ENCODE measurements at regions not wholly inside any gene's neighbourhood (a gene's known extent, or its start where the extent isn't known, plus 50 kb on each side); places are given as distances from the start of the nearest gene placed in this dataset.

DNA sequence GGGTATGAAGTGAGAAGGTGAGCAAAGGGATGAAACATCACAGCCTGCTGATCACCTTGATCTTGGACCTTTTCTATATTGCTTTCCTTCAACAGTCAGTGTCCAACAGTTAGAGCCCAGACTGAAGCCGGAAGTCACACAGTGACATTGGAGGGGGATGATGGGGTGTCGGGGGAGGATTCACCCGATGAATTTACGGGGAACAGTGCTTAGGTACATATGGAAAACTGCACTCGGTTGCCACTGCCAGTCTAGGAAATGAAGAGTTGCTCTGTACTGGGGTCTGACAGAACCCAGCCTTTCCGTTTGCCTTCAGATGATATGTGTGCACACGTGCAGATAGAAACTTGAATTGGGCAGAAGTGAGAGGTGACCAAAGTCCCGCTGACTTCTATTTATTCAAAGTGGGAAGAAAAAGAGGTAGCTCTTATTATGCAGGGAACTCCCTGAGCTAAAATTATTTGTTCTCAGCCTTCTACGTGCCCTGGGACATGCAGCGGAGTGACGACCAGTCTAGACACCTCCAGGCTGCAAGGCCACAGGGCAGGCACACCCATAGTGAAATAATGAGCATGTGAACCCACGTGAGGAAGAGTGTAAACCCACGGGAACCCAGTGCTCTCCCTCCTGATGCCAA, 107.2 kb upstream of the INHBA start:
- DNase-seq: no peak
- no peak for ATAC-seq
- intact Hi-C loops (cut with micrococcal nuclease): no loop called here

DNA sequence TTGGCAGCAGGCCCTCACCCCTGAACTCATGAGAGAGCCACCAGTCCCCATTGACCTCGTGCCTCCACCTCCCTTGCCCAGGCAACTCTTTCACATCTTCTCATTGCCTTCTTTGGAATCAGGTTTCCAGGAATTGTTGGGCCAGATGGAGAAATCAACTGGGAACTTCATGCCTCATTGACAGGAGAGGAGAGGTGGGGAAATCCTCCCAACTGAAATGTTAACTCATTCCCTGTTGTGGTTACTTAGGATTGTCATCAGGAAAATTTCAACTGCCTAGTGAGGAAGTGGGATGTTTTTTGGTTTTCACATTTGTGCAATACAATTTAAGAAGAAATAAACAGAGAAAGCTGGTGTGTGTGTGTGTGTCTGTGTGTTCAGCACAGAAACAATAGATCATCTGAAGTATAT, 106.6 kb upstream of the INHBA start:
- ATAC-seq: no peak
- no peak for DNase-seq
- intact Hi-C loops (cut with micrococcal nuclease): no loop called here

DNA sequence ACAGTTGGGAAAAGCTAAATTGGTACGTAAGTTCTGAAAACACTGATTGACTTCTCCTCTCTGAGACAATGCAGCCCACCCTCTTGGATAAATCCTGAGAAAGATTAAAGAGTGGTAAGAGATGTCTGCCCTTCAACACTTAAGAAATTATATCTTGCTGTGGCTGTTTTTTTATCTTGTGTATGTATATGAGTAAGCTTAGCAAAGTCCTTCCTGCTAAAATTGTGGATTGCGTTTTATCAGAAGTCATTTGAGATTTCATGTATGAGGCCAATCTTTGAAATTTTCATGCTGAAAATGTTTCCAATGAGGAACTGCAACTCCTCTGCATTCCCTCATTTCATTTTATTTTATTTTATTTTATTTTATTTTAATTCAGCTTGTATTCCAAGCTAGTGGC, 106.2 kb upstream of the INHBA start:
- DNase-seq (no peak), ATAC-seq (no peak)
- intact Hi-C loops (cut with micrococcal nuclease): no loop called here

DNA sequence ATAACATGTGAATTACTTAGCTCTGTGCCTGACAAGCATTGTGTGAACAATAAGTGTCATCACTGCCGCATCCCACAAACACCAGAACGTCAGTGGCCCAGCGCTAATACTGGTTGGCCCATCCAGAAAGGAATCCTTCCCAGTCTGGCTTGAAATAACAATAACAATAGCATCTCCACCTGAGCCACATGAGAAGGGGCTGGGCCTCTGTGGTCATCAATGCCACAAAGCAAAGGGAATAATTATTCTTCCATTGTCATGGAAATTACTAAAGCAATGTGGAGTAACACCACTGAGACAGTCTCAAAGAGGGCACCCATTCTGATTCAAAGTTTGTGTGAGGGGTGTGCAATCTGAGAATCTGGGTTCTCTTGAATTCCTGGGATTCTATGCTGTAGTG, 105.7 kb upstream of the INHBA start:
- intact Hi-C loops (cut with micrococcal nuclease): no loop called here
- DNase-seq (no peak), ATAC-seq (no peak)

DNA sequence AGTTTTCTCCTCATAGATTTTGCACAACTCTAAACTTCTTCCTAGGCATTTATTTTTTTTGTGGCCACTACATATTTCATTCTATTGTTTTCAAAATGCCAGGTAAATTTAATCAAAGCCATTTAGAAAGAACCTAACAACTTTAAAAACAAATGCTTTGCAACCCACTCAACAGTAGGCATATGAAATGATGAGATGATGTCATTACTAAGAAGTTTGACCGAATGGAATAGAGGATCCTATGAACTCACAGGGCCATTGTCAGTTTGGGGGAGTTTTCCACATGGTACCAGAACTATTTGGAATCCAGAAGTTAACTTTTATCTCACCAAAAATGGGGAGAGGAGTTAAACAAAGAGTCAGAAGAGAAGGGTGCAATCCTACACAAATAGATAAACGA, 100.7 kb upstream of the INHBA start:
- ATAC-seq (no peak), DNase-seq (no peak)
- intact Hi-C loops (cut with micrococcal nuclease): no loop called here

DNA sequence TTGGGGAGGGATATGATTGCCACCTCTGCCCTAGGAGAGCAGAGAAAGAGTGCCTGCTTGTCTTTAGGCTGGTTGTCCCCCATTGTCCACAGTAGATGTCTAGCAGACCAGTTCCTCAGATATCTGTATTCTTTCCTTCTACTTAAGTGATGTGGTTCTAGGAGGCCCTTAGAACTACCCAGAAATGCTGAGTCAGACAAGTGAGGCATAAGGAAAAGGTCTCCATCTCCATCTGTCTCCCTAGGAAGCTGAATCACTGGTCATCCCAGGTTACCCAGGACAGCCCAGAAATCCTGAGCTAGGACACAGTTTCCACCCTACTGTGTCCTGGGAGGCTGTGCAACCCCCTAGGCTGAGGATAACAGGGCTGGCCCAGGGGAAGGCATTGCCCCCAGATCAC, 93.4 kb upstream of the INHBA start:
- intact Hi-C loops (cut with micrococcal nuclease): no loop called here
- ATAC-seq (no peak), DNase-seq (no peak)

DNA sequence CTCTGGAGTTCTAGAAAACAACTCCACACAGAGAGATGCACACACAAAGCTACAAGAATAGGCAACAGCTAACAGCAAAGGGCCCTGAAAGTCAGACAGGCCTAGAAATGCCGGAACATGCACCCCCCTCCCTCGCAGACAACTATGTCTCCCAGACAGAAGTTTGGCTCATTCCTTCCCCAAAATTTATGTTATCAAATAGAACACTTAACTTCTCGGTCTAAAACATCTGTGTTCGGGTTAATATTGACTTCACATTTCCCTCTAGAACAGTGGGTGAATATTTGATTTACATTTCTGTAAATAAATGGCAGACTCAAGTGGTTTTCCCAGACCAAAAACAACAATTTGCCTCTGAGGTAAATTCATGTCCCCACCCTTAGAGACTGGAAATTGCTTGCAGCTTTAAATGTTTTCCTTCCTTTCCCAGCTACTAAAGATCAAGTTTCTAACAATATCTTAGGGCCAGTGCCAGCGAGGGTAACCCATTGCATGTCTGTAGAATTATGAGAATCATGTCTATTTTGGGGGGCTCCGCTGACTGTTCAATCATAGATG, 92.5 kb upstream of the INHBA start:
- intact Hi-C loops (cut with micrococcal nuclease): no loop called here
- DNase-seq: no peak
- no peak for ATAC-seq

DNA sequence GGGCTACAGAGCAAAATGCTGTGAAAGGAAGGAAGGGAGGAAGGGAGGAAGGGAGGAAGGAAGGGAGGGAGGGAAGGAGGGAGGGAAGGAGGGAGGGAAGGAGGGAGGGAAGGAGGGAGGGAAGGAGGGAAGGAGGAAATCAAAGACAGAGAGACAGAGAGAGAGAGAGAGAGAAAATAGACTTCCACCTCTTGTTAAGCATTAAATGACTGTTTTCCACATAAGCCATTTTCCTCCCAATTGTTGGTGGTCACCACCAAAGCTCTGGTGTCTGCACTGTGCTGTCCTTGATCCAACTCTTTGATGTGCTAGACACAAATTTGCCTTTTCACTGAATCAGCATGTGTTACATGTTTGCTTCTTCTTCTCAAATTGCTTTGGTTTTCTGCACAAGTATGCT, 90.7 kb upstream of the INHBA start:
- DNase-seq (no peak), ATAC-seq (no peak)
- intact Hi-C loops (cut with micrococcal nuclease): no loop called here

DNA sequence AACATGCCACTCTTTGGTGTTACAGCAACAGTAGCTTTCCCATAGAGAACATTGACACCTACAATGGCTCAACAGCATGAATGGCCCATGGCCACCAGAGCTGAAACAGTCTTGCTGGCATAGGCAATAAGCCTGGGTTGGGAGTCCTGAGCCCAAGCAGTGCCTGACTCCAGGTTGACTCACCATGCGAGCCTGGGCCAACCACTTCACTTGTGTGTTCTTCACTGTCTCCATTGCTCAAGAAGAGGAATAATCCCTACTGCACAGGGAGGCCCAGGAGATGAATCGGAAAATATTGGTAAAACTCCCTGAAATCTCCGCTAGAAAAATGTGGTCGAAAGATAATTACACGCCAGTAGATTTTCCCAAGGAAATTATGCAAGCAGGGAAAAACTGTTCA, 89.2 kb upstream of the INHBA start:
- intact Hi-C loops (cut with micrococcal nuclease): no loop called here
- ATAC-seq (no peak), DNase-seq (no peak)

DNA sequence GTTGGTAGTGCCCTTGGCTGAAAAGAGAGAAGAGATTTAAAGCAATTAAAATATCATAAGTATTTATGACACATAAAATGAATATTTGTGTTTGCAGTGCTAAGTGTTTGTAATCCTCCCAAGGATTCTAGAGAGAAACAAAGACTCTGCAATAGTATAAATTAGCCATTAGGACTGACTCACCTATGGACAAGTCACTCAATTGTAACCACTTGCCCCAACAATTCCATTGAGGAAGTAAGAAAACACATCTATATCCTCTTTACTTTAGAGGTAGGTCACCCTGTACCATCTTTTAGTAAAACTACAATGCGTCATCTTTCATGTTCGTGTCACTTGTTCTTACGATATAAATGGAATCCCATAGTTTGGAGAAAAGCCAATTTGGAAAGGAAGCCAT, 85.7 kb upstream of the INHBA start:
- no peak for ATAC-seq
- intact Hi-C loops (cut with micrococcal nuclease): no loop called here
- no peak for DNase-seq

DNA sequence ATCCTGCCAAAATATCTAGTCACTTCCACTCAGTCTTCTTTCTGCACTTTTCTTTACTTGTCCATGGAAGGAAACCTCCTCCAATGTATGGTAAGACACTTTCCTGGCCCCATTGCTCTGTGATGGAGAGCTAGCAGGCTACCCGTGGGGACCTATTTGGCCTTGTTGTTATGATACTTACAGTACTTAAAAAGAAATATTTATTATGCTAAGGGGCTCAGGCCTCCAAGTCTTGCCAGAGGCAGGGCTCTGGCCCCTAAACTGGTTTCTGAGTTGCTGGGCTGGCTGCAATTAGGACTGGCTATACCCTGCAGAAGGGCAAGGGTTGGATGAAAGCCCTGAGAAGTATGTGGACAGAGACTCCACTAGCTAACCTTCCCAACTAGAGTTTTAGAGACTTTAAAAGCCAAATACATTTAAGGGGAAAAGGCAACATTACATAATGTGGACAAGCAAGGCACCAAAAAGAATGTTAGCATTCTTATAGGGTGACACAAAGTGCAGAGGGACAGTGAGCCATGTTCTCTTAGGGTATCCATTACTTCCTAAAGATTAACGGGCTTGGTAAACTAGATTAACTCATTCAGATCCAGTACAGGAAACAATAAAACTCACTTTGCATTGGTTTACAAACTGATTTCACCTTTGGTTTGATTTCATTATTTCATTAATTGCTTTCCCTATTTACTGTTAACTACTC, 84.9 kb upstream of the INHBA start:
- ATAC-seq (no peak), DNase-seq (no peak)
- intact Hi-C loops (cut with micrococcal nuclease): no loop called here

DNA sequence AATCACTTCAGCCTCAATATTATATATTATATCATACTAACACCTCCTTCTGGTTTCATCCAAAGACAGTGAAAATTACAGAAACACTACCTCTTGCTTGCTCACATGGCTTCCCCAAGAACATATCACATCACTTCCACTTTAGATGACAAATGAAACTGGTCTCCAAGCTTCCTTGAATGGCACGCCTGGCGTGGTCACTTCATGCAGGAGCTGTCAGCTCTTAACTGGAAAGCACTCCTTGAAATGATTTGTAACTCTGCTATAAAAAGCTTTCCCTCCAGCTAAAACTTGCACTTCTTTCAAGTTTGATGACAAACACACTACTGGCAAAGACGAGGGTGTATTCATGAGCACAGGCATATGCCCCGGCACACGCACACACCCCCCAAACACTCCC, 84.1 kb upstream of the INHBA start:
- DNase-seq (no peak), ATAC-seq (no peak)
- intact Hi-C loops (cut with micrococcal nuclease): no loop called here

DNA sequence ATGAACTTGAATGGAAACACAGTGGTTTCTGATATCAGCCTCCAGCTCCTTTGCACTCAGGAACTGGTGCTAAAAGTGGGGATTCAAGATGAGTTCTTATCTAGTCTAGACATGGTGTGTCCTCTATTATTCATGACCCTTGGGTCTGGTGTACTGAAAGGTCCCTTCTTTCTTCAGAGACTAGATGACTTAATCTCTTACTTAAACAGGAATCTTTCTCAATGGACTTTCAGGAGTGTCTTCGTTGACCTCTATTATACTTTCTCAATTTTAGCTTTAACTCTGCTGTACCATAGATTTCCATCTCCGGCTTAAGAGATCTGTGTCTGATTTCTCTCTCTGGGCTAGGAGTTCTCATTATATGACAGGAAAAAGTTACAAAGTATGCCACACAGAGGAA, 83.5 kb upstream of the INHBA start:
- ATAC-seq (no peak), DNase-seq (no peak)
- intact Hi-C loops (cut with micrococcal nuclease): no loop called here

DNA sequence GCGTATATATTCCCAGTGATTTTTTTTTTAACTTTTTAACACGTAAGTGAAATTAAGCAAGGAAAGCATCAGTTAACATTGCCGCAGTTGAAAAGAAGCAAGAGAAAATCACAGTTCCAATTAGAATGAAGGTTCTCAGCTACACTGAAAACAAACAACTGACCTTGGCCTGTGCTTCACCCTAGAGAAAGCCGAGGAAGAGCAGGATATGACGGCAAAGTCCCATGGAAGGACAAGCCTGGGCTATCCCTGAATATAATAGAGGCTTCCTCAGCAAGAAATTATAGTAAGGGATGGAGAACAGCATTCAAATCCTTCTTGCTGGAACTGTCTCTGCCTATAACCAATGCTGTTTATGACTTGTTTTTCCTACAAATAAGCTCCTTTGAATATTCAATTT, 83.0 kb upstream of the INHBA start:
- ATAC-seq (no peak), DNase-seq (no peak)
- intact Hi-C loops (cut with micrococcal nuclease): no loop called here

DNA sequence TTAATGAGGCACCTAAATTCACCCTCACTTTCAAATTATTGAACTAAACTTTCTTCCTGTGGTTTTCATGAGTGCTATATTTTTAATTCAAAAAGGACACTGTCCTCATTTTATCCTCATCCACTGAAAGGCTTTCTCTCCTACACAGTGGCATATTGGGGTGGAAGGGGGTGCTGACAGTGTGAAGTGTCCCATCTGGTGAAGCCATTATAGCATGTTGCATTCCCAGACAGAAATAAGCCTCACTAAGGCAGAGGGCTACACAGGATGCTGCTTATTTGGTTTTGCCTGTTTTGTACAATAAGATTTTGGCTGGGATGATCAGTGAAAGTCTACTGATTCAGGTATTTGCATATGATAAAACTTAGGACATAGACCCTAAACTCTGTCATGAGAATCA, 82.4 kb upstream of the INHBA start:
- DNase-seq (no peak), ATAC-seq (peak; percentile 44)
- intact Hi-C loops (cut with micrococcal nuclease): no loop called here

DNA sequence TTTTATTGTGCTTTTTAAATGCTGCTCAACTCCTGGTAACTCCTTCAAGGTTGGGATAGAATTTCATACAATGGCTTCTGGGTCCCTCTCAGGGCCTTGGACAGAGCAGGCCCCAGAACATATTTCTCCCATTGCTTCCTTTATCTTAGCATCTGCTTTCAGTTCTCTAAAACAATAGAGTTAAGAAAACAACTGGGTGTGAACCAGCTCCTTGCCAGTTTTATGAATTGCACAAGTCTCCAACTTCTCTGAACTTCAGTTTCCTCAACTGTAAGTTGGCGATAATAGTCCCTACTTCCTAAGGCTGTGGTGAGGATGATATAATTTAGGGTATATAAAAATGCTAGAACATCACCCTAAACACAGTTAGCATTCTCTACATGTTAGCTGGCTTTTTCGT, 77.0 kb upstream of the INHBA start:
- intact Hi-C loops (cut with micrococcal nuclease): no loop called here
- DNase-seq (no peak), ATAC-seq (peak; percentile 51)

DNA sequence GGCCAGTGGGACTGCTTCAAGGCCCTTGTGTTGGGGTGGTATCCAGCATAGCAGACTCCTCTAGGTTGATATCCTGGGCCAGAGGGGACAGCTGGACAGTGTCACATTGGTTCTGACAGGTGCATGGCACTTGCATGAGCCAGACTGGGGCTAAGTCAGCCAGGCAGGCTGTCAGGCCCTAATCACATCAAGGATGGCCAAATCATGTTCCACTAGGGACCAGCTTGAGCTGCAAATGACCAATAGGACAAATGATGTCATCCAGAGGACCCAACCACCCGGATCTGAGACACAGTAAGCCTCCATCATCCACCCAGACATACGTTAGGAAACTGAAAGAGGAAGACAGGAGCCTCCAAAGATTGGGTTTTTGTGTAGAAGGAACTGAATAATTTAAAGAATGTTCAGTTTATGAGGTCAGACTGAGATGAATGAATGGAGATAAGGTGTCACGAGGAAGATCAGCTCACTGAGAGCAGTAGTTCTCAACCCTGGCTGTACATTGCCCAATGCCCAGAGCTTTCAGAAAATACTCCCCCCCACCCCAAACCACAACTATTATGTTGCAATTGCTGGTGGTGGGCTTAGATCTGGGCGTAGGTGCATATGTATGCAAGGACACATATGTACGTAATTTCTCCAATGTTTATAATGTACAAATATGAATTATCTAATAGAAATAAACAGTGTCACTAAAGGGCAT, 75.2 kb upstream of the INHBA start:
- no peak for DNase-seq
- intact Hi-C loops (cut with micrococcal nuclease): no loop called here
- no peak for ATAC-seq

DNA sequence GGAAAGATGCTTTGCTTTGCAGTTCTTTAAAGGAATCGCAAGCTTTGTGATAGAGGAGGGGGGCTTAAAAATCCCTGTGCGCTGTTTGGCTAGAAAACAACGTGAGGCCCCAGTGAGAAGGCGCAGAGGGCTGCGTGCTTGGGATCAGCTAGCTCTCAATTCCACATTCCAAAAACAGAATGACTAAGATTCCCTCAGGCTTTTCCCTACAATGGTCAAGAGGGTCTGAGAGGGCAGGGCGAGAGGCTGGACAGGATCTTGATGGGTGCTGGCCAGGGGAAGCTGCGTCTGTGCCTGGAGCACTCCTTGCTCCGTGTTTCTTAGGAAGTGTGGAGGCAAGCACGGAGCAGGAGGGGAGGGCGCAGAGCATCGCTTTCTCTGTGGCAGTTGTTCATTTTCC, 72.1 kb upstream of the INHBA start:
- DNase-seq (no peak), ATAC-seq (no peak)
- intact Hi-C loops (cut with micrococcal nuclease): no loop called here

DNA sequence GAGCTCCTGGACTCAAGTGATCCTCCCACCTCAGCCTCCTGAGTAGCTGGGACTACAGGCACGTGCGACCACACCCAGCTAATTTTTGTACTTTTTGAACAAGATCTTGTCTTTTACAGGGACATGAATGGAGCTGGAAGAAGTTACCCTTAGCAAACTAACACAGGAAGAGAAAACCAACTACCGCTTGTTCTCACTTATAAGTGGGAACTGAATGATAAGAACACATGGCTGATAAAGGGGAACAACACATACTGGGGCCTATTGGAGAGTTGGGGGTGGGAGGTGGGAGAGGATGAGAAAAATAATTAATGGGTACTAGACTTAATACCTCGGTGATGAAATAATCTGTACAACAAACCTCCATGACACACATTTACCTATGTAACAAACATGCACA, 70.9 kb upstream of the INHBA start:
- DNase-seq (no peak), ATAC-seq (no peak)
- intact Hi-C loops (cut with micrococcal nuclease): no loop called here

DNA sequence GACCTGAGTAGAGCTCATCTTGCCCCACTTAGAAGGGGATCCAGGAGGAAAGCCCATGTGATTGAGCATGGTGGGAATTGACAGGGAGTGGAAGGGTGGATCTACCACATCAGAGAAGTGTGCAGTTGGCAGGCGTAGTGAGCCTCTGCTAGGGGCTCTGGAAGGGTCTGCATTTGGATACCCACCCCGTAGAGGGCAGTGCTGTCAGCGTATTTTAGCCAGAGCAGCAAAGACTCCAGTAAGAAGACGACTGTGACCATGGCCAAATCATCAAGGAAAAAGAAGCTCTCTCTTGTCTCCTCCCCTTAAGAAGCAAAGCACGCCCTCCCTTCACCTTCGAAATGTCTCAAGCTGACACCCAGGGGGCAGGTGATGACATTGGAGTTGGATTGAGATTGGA, 68.8 kb upstream of the INHBA start:
- intact Hi-C loops (cut with micrococcal nuclease): no loop called here
- ATAC-seq: no peak

DNA sequence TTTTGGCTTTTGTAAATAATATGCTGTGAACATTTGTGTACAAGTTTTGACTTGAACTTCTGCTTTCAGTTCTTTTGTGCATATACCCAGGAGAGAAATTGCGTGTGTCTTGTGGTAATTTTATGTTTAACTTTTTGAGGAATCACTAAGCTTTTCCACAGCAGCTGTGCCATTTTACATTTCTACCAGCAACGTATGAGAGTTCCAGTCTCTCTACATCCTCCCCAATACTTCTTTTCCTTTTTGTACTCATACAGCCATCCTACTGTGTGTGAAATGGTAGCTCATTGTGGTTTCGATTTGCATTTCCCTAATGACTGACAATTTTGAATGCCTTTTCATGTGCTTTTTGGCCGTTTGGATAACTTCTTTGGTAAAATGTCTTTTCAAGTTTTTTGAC, 66.3 kb upstream of the INHBA start:
- ATAC-seq: no peak
- DNase-seq: no peak
- intact Hi-C loops (cut with micrococcal nuclease): no loop called here

More for the DNA sequence above, 68.8 kb upstream of the INHBA start:
- no peak for DNase-seq

All from left ventricle myocardium superior (tissue), 1 donor.